ENCODE measurements at regions not wholly inside any gene's neighbourhood (a gene's known extent, or its start where the extent isn't known, plus 50 kb on each side); places are given as distances from the start of the nearest gene placed in this dataset.

- H3K4me3 ChIP-seq, result no peak overlapping the region
- TF ChIP-seq CTCF (IDR thresholded peaks at IDR 0.05), result no peak
- TF ChIP-seq POLR2A (IDR thresholded peaks at IDR 0.05), result peak in 1 of 3 donors; percentile 20
- DNase-seq (no peak), ATAC-seq (peak; percentile 64)
- H3K27me3 ChIP-seq, result no peaks in the 10 kb centered on the region
- no peaks in the 10 kb centered on the region for H3K9me3 ChIP-seq
- intact Hi-C loops (cut with DNase I), result no loop called here
- no peak overlapping the region for H3K27ac ChIP-seq
- peaks cover 14% of the 10 kb centered on the region for H3K4me1 ChIP-seq
- H3K36me3 ChIP-seq (replicated peaks in 1 of 2; ENCODE audit: insufficient read depth in 1 of 2, low read depth in 2 of 2), result no peaks in the 10 kb centered on the region
These were observed 129.7 kb upstream of the AHI1 start for GRCh38 chr6:135627092-135627715.

- ATAC-seq, result no peak
- intact Hi-C loops (cut with DNase I), result no loop called here
- WGBS, 2 donors, result 70 to 85% methylated on average over 6 of the region's 6 CpGs
- DNase-seq, result no peak
- H3K9me3 ChIP-seq, result no peaks in the 10 kb centered on the region
- no peaks in the 10 kb centered on the region for H3K36me3 ChIP-seq (replicated peaks in 1 of 2; ENCODE audit: insufficient read depth in 1 of 2, low read depth in 2 of 2)
- no peaks in the 10 kb centered on the region for H3K27me3 ChIP-seq
- H3K27ac ChIP-seq, result no peak overlapping the region
- no peak overlapping the region for H3K4me3 ChIP-seq
- peaks cover 15% of the 10 kb centered on the region for H3K4me1 ChIP-seq
- TF ChIP-seq POLR2A (IDR thresholded peaks at IDR 0.05) (no peak), CTCF (IDR thresholded peaks at IDR 0.05) (no peak)
These were observed 133.3 kb upstream of the AHI1 start for GRCh38 chr6:135630789-135631376.

GRCh38 chr6:135631821-135632220, 134.3 kb upstream of the AHI1 start:
- no peaks in the 10 kb centered on the region for H3K9me3 ChIP-seq
- no peaks in the 10 kb centered on the region for H3K27me3 ChIP-seq
- no peak overlapping the region for H3K27ac ChIP-seq
- peaks cover 14% of the 10 kb centered on the region for H3K4me1 ChIP-seq
- H3K4me3 ChIP-seq, result no peak overlapping the region
- ATAC-seq, result no peak
- WGBS, 2 donors, result 64 to 71% methylated on average over 2 of the region's 2 CpGs
- no peak for DNase-seq
- intact Hi-C loops (cut with DNase I), result no loop called here
- no peaks in the 10 kb centered on the region for H3K36me3 ChIP-seq (replicated peaks in 1 of 2; ENCODE audit: insufficient read depth in 1 of 2, low read depth in 2 of 2)
- no peak for TF ChIP-seq CTCF (IDR thresholded peaks at IDR 0.05)
- TF ChIP-seq POLR2A (IDR thresholded peaks at IDR 0.05), result no peak

GRCh38 chr6:135633573-135633972, 136.0 kb upstream of the AHI1 start:
- TF ChIP-seq POLR2A (IDR thresholded peaks at IDR 0.05), result no peak
- no peak for TF ChIP-seq CTCF (IDR thresholded peaks at IDR 0.05)
- Histone ChIP-seq H3K36me3 (replicated peaks in 1 of 2; ENCODE audit: insufficient read depth in 1 of 2, low read depth in 2 of 2) (no peaks in the 10 kb centered on the region), H3K4me3 (no peak overlapping the region), H3K27ac (no peak overlapping the region), H3K4me1 (peaks cover 6% of the 10 kb centered on the region), H3K9me3 (no peaks in the 10 kb centered on the region), H3K27me3 (no peaks in the 10 kb centered on the region)
- intact Hi-C loops (cut with DNase I), result no loop called here
- no peak for ATAC-seq
- WGBS, 2 donors, result 27 to 30% methylated on average over 2 of the region's 2 CpGs
- no peak for DNase-seq

GRCh38 chr6:135637701-135638100, 140.2 kb upstream of the AHI1 start:
- Histone ChIP-seq H3K27ac (no peak overlapping the region), H3K36me3 (replicated peaks in 1 of 2; ENCODE audit: insufficient read depth in 1 of 2, low read depth in 2 of 2) (no peaks in the 10 kb centered on the region), H3K4me1 (peaks cover 6% of the 10 kb centered on the region), H3K27me3 (no peaks in the 10 kb centered on the region), H3K9me3 (no peaks in the 10 kb centered on the region), H3K4me3 (no peak overlapping the region)
- TF ChIP-seq CTCF (IDR thresholded peaks at IDR 0.05) (no peak), POLR2A (IDR thresholded peaks at IDR 0.05) (no peak)
- no peak for DNase-seq
- ATAC-seq, result no peak
- intact Hi-C loops (cut with DNase I), result no loop called here

Data from body of pancreas (tissue), 4 donors.